ENCODE measurements at regions not wholly inside any gene's neighbourhood (a gene's known extent, or its start where the extent isn't known, plus 50 kb on each side); places are given as distances from the start of the nearest gene placed in this dataset.

GRCh38 chr2:199685669-199686068 lies 165.3 kb downstream of the FTCDNL1 start:
- no peaks in the 10 kb centered on the region for H3K36me3 ChIP-seq (replicated peaks in 1 of 2; ENCODE audit: insufficient read depth in 1 of 2, low read depth in 2 of 2)
- no peak for DNase-seq
- ATAC-seq: no peak
- TF ChIP-seq CTCF (IDR thresholded peaks at IDR 0.05) (no peak), POLR2A (IDR thresholded peaks at IDR 0.05) (no peak)
- intact Hi-C loops (cut with DNase I): no loop called here
- no peaks in the 10 kb centered on the region for H3K27me3 ChIP-seq
- no peaks in the 10 kb centered on the region for H3K4me1 ChIP-seq
- no peak overlapping the region for H3K27ac ChIP-seq
- H3K9me3 ChIP-seq: no peaks in the 10 kb centered on the region
- H3K4me3 ChIP-seq: no peak overlapping the region

GRCh38 chr2:199684832-199685231 lies 166.2 kb downstream of the FTCDNL1 start:
- Histone ChIP-seq H3K4me3 (no peak overlapping the region), H3K36me3 (replicated peaks in 1 of 2; ENCODE audit: insufficient read depth in 1 of 2, low read depth in 2 of 2) (no peaks in the 10 kb centered on the region), H3K9me3 (no peaks in the 10 kb centered on the region), H3K27ac (no peak overlapping the region), H3K27me3 (no peaks in the 10 kb centered on the region), H3K4me1 (no peaks in the 10 kb centered on the region)
- intact Hi-C loops (cut with DNase I): no loop called here
- WGBS, 2 donors: 57 to 63% methylated on average over 2 of the region's 2 CpGs
- TF ChIP-seq CTCF (IDR thresholded peaks at IDR 0.05) (no peak), POLR2A (IDR thresholded peaks at IDR 0.05) (no peak)
- ATAC-seq: no peak
- DNase-seq: no peak

- Histone ChIP-seq H3K27ac (no peak overlapping the region), H3K4me1 (no peaks in the 10 kb centered on the region), H3K4me3 (no peak overlapping the region), H3K36me3 (replicated peaks in 1 of 2; ENCODE audit: insufficient read depth in 1 of 2, low read depth in 2 of 2) (no peaks in the 10 kb centered on the region), H3K9me3 (no peaks in the 10 kb centered on the region), H3K27me3 (no peaks in the 10 kb centered on the region)
- 44 to 88% methylated on average over 1 of the region's 1 CpG for WGBS, 2 donors
- DNase-seq (no peak), ATAC-seq (no peak)
- intact Hi-C loops (cut with DNase I): no loop called here
- TF ChIP-seq CTCF (IDR thresholded peaks at IDR 0.05) (no peak), POLR2A (IDR thresholded peaks at IDR 0.05) (no peak)
These were observed 166.8 kb downstream of the FTCDNL1 start for GRCh38 chr2:199684168-199684567.

GRCh38 chr2:199682001-199682400 lies 169.0 kb downstream of the FTCDNL1 start:
- ATAC-seq (no peak), DNase-seq (no peak)
- H3K36me3 ChIP-seq (replicated peaks in 1 of 2; ENCODE audit: insufficient read depth in 1 of 2, low read depth in 2 of 2): no peaks in the 10 kb centered on the region
- H3K4me3 ChIP-seq: no peak overlapping the region
- intact Hi-C loops (cut with DNase I): no loop called here
- 73 to 80% methylated on average over 1 of the region's 1 CpG for WGBS, 2 donors
- no peaks in the 10 kb centered on the region for H3K27me3 ChIP-seq
- no peak for TF ChIP-seq POLR2A (IDR thresholded peaks at IDR 0.05)
- no peak for TF ChIP-seq CTCF (IDR thresholded peaks at IDR 0.05)
- H3K27ac ChIP-seq: no peak overlapping the region
- no peaks in the 10 kb centered on the region for H3K9me3 ChIP-seq
- H3K4me1 ChIP-seq: no peaks in the 10 kb centered on the region

- no peak for TF ChIP-seq POLR2A (IDR thresholded peaks at IDR 0.05)
- no peak for TF ChIP-seq CTCF (IDR thresholded peaks at IDR 0.05)
- H3K4me3 ChIP-seq: no peak overlapping the region
- 84 to 95% methylated on average over 4 of the region's 4 CpGs for WGBS, 2 donors
- no peak for ATAC-seq
- intact Hi-C loops (cut with DNase I): no loop called here
- H3K36me3 ChIP-seq (replicated peaks in 1 of 2; ENCODE audit: insufficient read depth in 1 of 2, low read depth in 2 of 2): no peaks in the 10 kb centered on the region
- no peak for DNase-seq
- H3K27ac ChIP-seq: no peak overlapping the region
- H3K9me3 ChIP-seq: no peaks in the 10 kb centered on the region
- no peaks in the 10 kb centered on the region for H3K27me3 ChIP-seq
- H3K4me1 ChIP-seq: no peaks in the 10 kb centered on the region
These were observed 170.5 kb downstream of the FTCDNL1 start for GRCh38 chr2:199680482-199680881.
